ENCODE measurements at regions not wholly inside any gene's neighbourhood (a gene's known extent, or its start where the extent isn't known, plus 50 kb on each side); places are given as distances from the start of the nearest gene placed in this dataset.

- TF ChIP-seq CTCF (IDR thresholded peaks at IDR 0.05) (no peak), GATA2 (CRISPR knock-in tag; IDR thresholded peaks at IDR 0.05) (no peak), SIN3A (IDR thresholded peaks at IDR 0.05; ENCODE audit: borderline replicate concordance, low read depth, low read length) (no peak), JUND (IDR thresholded peaks at IDR 0.05) (no peak), POLR2AphosphoS5 (IDR thresholded peaks at IDR 0.05; ENCODE audit: low read depth, low read length) (no peak), REST (IDR thresholded peaks at IDR 0.05; ENCODE audit: low read depth, low read length) (no peak), EZH2phosphoT487 (IDR thresholded peaks at IDR 0.05; ENCODE audit: borderline replicate concordance, low read depth) (no peak), SMC3 (IDR thresholded peaks at IDR 0.05; ENCODE audit: low read depth, low read length) (no peak), NRF1 (IDR thresholded peaks at IDR 0.05; ENCODE audit: low read depth, low read length) (no peak), MXI1 (IDR thresholded peaks at IDR 0.05; ENCODE audit: low read depth, low read length) (no peak)
Measured at GRCh38 chr5:25362799-25363198, 718.0 kb upstream of the CDH10 start.

Measured in SK-N-SH (cell line).